OCI-LY1 (cell line): ENCODE measurements at regions not wholly inside any gene's neighbourhood (a gene's known extent, or its start where the extent isn't known, plus 50 kb on each side); places are given as distances from the start of the nearest gene placed in this dataset.

Source experiments
- H2AFZ ChIP-seq: fragments of 200-600 bp; sonication (generic), shearing (Covaris generic); 2 replicates; pipeline ENCODE4 v1.6.0; 2014; ENCODE audit warnings: antibody characterized with exemption, mild to moderate bottlenecking, low read length
- H3F3A ChIP-seq: fragments of 200-600 bp; sonication (generic), shearing (Covaris generic); 2 replicates; pipeline ENCODE4 v1.6.0; 2014; ENCODE audit warnings: mild to moderate bottlenecking, antibody characterized with exemption, low read length, moderate library complexity; ENCODE audit not compliant: insufficient read depth
- H3K27ac ChIP-seq: fragments of 200-600 bp; sonication (generic); 2 replicates; pipeline ENCODE4 v1.5.1; 2014; ENCODE audit warnings: low read length, mixed run types, mild to moderate bottlenecking, low read depth; ENCODE audit not compliant: poor library complexity, severe bottlenecking
- H3K27me3 ChIP-seq: fragments of 200-600 bp; sonication (generic); 2 replicates; pipeline ENCODE4 v1.6.0; 2014; ENCODE audit warnings: antibody characterized with exemption, mild to moderate bottlenecking, low read length, moderate library complexity; ENCODE audit not compliant: insufficient read depth
- H3K36me3 ChIP-seq: fragments of 200-600 bp; sonication (generic); 2 replicates; pipeline ENCODE4 v1.6.1; 2014; ENCODE audit warnings: mild to moderate bottlenecking, antibody characterized with exemption, low read length, moderate library complexity, mixed read lengths; ENCODE audit not compliant: insufficient read depth
- H3K4me1 ChIP-seq: fragments of 200-600 bp; sonication (generic); 2 replicates; pipeline ENCODE4 v1.5.1; 2014; ENCODE audit warnings: mild to moderate bottlenecking, low read length, moderate library complexity; ENCODE audit not compliant: insufficient read depth, severe bottlenecking
- H3K4me2 ChIP-seq: fragments of 200-600 bp; sonication (generic), shearing (Covaris generic); 2 replicates; pipeline ENCODE4 v1.6.1; 2014; ENCODE audit warnings: low read length
- H3K4me3 ChIP-seq: fragments of 200-600 bp; sonication (generic); 2 replicates; pipeline ENCODE4 v1.5.1; 2014; ENCODE audit warnings: low read length, low read depth, mild to moderate bottlenecking, mixed read lengths; ENCODE audit not compliant: poor library complexity, severe bottlenecking
- H3K79me2 ChIP-seq: fragments of 200-600 bp; shearing (Covaris generic); 2 replicates; pipeline ENCODE4 v1.6.1; 2016; ENCODE audit warnings: mixed run types, low read length, mixed read lengths; ENCODE audit not compliant: insufficient read depth
- H3K9ac ChIP-seq: fragments of 200-600 bp; sonication (generic), shearing (Covaris generic); 2 replicates; pipeline ENCODE4 v1.6.1; 2014; ENCODE audit warnings: mild to moderate bottlenecking, low read length, mixed read lengths
- H3K9me2 ChIP-seq: fragments of 200-600 bp; sonication (generic), shearing (Covaris generic); 2 replicates; pipeline ENCODE4 v1.6.1; 2014; ENCODE audit warnings: low read depth, mild to moderate bottlenecking, low read length, mixed read lengths
- H3K9me3 ChIP-seq: fragments of 200-600 bp; shearing (Covaris generic); 2 replicates; pipeline ENCODE4 v1.6.1; 2014; ENCODE audit warnings: low read length, mixed read lengths
- H4K20me1 ChIP-seq: fragments of 200-600 bp; sonication (generic), shearing (Covaris generic); 2 replicates; pipeline ENCODE4 v1.6.0; 2016; ENCODE audit warnings: mild to moderate bottlenecking, low read length; ENCODE audit not compliant: insufficient read depth
- CTCF ChIP-seq: fragments of 200-600 bp; sonication (generic), shearing (Covaris generic); IDR thresholded peaks from 2 replicates; pipeline ENCODE4 v1.5.1; 2017; ENCODE audit warnings: mild to moderate bottlenecking, antibody characterized with exemption, low read length, moderate library complexity, mixed read lengths
- EZH2 ChIP-seq: fragments of 200-600 bp; sonication (generic), shearing (Covaris generic); IDR thresholded peaks from 2 replicates; pipeline ENCODE4 v1.8.0; 2017; ENCODE audit warnings: borderline replicate concordance, mixed run types, mild to moderate bottlenecking, antibody characterized with exemption, low read length, moderate library complexity, mixed read lengths

- H3K9me3 ChIP-seq: no peaks in the 10 kb centered on the region
- no peak overlapping the region for H3K27ac ChIP-seq
- H3K4me2 ChIP-seq: no peak overlapping the region
- H3K36me3 ChIP-seq: no peaks in the 10 kb centered on the region
- no peaks in the 10 kb centered on the region for H3K79me2 ChIP-seq
- H3K4me3 ChIP-seq: no peak overlapping the region
- no peak overlapping the region for H2AFZ ChIP-seq
- no peaks in the 10 kb centered on the region for H3K27me3 ChIP-seq
- H3K9ac ChIP-seq: no peak overlapping the region
- TF ChIP-seq EZH2: no peak
- TF ChIP-seq CTCF: no peak
- no peaks in the 10 kb centered on the region for H4K20me1 ChIP-seq
- no peaks in the 10 kb centered on the region for H3F3A ChIP-seq
- no peaks in the 10 kb centered on the region for H3K4me1 ChIP-seq
- H3K9me2 ChIP-seq: no peaks in the 10 kb centered on the region
Observed at GRCh38 chr3:159030138-159030670, 228.3 kb downstream of the MFSD1 start.

- Histone ChIP-seq H3K4me2 (no peak overlapping the region), H3K4me3 (no peak overlapping the region), H3K9me2 (no peaks in the 10 kb centered on the region), H2AFZ (no peak overlapping the region), H3K9me3 (no peaks in the 10 kb centered on the region), H3K79me2 (no peaks in the 10 kb centered on the region), H3K27ac (no peak overlapping the region), H3K27me3 (no peaks in the 10 kb centered on the region), H3F3A (no peaks in the 10 kb centered on the region), H3K36me3 (no peaks in the 10 kb centered on the region), H3K4me1 (no peaks in the 10 kb centered on the region), H3K9ac (no peak overlapping the region), H4K20me1 (no peaks in the 10 kb centered on the region)
- TF ChIP-seq EZH2 (no peak), CTCF (no peak)
Observed at GRCh38 chr3:159030886-159031679, 229.2 kb downstream of the MFSD1 start.

- TF ChIP-seq CTCF: no peak
- H3K4me3 ChIP-seq: no peak overlapping the region
- H3K4me2 ChIP-seq: no peak overlapping the region
- H4K20me1 ChIP-seq: no peaks in the 10 kb centered on the region
- H3K79me2 ChIP-seq: no peaks in the 10 kb centered on the region
- no peaks in the 10 kb centered on the region for H3K27me3 ChIP-seq
- H2AFZ ChIP-seq: no peak overlapping the region
- no peaks in the 10 kb centered on the region for H3K9me2 ChIP-seq
- H3K27ac ChIP-seq: no peak overlapping the region
- H3K4me1 ChIP-seq: no peaks in the 10 kb centered on the region
- H3F3A ChIP-seq: no peaks in the 10 kb centered on the region
- H3K9me3 ChIP-seq: no peaks in the 10 kb centered on the region
- H3K9ac ChIP-seq: no peak overlapping the region
- H3K36me3 ChIP-seq: no peaks in the 10 kb centered on the region
Observed at GRCh38 chr3:159032311-159032710, 230.5 kb downstream of the MFSD1 start.
